Fibroblast of skin of scalp (primary cell): ENCODE measurements at regions not wholly inside any gene's neighbourhood (a gene's known extent, or its start where the extent isn't known, plus 50 kb on each side); places are given as distances from the start of the nearest gene placed in this dataset.
"Not testable (repeated sequence)": the region's sequence is repeated elsewhere in the genome, so short reads cannot be mapped to it uniquely, and the experiment has no call there.

Source experiments
- DNase-seq: peaks from one replicate; pipeline ENCODE4 v3.0.0-alpha.2; 2013

DNA sequence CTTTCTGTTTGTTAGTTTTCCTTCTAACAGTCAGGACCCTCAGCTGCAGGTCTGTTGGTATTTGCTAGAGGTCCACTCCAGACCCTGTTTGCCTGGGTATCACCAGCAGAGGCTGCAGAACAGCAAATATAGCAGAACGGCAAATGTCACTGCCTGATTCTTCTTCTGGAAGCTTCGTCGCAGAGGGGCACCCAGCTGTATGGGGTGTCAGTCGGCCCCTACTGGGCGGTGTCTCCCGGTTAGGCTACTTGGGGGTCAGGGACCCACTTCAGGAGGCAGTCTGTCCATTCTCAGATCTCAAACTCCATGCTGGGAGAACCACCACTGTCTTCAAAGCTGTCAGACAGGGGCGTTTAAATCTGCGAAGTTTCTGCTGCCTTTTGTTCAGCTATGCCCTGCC lies 448.6 kb upstream of the UBE2E3 start:
- DNase-seq = not testable (repeated sequence)

DNA sequence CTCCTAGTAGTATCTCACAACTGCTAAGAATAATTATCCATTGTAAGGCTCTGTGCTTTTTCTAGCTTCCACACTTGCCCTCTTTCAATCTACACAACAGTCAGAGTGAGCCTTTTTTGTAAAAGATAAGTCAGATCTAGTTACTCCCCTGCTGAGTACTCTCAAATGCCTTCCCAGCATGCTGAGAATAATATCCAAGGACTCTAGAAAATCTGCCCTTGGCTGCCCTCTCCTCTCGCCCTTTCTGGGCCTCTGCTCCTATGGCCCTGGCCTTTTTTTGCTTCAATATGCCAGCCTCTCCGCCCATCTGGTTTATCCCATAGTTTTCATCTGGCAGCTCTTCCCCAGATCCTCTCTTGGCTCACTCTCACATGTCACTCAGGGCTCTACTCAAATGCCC lies 455.9 kb upstream of the UBE2E3 start:
- peak; percentile 5 for DNase-seq

DNA sequence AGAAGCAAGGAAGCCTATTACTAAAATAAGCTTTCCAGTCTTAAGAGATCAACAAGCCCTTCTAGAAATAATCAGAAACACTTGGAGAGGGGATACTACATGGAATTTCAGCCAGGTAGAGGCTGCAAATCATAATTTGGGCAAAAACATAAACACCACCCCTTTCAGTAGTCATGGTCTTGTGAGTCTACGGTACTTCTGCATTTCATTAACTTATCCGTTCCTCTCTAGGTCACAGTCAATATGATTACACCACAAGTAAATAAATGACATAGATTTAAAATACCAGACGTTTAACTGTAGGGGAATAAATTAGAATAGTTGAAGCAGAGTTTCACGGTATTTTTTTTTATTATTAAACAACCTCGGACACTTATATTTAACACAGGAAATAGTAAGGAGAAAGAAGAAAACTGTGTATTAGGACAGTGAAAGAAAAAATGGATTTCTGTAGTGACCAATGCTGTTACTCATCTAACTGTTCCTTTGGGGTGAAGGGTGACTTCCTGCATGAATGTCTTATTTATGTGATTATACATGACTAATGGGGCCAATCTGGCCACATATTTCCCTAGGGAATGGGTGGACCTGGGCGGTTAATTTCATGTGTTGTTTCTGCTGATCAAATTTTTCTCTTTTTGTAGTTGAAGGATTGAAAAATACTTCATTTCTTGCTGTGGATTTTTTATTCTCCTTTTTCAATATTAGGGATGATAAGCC lies 456.6 kb upstream of the UBE2E3 start:
- peak; percentile 66 for DNase-seq

DNA sequence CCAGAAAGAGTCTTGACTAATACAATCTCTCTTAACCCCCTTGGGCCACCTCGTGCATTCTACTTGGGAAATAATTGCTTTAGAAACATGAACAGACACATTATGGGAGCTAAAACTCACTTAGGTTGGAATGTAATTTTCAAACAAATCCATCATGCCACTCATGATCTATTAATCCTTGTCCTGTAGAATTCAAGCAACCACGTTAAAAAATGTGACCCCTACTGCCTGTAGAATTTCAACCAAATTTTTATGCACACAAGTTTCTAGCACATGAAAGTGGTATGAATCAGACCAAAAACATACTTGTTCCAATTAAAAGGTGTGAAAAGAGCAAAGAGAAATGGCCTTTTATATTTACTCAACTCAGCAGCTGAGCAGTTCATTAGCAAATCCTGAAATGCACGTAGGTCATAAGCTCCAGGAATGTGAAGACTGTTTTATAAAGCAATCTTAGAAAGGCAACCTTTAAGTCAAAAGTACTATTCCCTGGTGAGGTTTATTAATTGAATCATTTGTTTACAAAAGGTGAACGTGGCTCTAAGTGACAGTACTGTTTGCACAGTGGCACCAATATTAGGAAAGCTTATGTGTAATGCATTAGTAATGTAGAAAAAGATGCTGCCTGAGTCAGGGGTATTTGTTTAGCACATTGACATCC lies 459.4 kb upstream of the UBE2E3 start:
- DNase-seq = peak; percentile 11

GRCh38 chr2:180520206-180520605 lies 460.2 kb upstream of the UBE2E3 start:
- DNase-seq = no peak

GRCh38 chr2:180519276-180519675 lies 461.1 kb upstream of the UBE2E3 start:
- DNase-seq = no peak

DNA sequence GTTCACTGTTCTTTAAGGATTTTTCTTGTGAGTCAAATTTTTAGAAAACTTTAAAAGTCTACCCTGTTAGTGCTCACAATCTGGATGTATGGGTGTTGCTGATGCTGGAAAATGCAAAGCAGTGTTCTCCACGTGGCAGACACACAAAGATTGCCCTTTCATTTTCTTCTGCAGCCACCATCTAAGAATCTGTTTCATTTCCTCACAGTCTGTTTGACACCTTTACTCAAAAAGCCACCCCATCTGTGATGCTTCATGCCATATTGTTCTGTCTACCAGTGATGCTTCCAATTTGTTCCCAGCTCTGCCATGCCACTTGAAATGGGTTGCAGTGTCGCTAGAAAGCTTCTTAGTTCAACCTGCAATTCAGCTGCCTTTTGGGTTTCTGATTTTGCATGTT lies 464.2 kb upstream of the UBE2E3 start:
- no peak for DNase-seq

GRCh38 chr2:180513389-180513788 lies 467.0 kb upstream of the UBE2E3 start:
- no peak for DNase-seq

- no peak for DNase-seq
Measured at GRCh38 chr2:180508458-180508857, 471.9 kb upstream of the UBE2E3 start.

- DNase-seq = no peak
Measured at GRCh38 chr2:180507028-180507427, 473.4 kb upstream of the UBE2E3 start.

DNA sequence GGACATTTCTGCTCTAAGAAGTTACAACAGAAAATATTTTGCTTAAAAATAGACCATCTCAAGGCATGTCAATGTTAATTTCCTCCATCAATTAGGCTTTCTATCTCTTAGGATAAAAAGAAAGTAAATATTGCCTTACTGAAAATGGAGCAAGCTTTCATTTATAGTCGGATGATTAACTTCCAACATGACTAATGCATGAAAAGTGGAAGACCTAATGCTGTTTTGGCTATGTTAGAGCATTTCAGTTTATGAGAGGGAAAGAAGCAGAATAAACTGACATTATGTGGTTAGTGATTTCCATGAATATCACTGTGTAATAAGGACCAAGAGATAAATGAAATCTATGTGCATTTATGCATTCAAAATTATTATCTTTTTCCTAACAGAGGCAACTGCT lies 475.2 kb upstream of the UBE2E3 start:
- no peak for DNase-seq

GRCh38 chr2:180497621-180498152 lies 482.7 kb upstream of the UBE2E3 start:
- no peak for DNase-seq

- no peak for DNase-seq
Measured at GRCh38 chr2:180495606-180496005, 484.8 kb upstream of the UBE2E3 start.

GRCh38 chr2:180494286-180494685 lies 486.1 kb upstream of the UBE2E3 start:
- no peak for DNase-seq

DNA sequence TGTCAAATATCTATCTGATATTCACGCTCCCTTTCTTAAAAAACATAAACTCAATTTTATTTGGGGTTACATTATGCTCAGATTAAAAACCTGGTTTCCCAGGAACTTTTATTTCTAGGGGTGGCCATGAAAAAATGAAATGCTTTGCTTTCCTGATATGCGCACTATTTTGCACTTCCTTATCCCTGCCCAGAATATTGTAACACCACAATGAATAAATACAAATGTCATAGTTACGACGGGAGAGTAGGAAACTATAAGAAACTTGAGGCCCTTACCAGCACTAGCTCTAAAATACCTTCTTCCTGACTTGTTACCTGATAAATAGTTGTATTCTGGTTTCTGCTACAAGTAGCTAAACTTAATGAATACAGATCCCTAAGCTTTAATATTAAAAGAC lies 475.6 kb upstream of the CWC22 start:
- DNase-seq = no peak

- no peak for DNase-seq
Measured at GRCh38 chr2:180481998-180482397, 474.9 kb upstream of the CWC22 start.

- no peak for DNase-seq
Measured at GRCh38 chr2:180478883-180479282, 471.8 kb upstream of the CWC22 start.

DNA sequence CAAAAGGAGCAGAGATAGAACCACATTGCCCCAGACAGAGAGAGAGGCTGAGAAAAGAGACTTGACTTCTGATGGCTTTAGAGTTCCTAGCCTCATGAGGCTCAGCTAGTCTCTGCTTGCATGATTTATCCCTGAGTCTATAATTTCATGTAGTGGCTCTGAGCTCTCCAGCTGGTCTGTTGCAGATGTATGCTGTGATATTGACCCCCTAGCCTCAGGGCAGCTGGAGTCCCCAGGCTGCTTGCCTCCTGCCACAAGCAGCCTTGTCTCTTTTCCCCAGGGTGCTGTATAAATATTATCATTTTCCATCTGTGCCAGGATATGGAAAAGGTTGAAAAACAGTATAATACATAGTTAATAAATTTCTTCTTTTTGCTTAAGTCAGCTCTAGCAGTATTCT lies 467.6 kb upstream of the CWC22 start:
- DNase-seq = no peak

GRCh38 chr2:180473456-180473855 lies 466.4 kb upstream of the CWC22 start:
- DNase-seq = no peak

DNA sequence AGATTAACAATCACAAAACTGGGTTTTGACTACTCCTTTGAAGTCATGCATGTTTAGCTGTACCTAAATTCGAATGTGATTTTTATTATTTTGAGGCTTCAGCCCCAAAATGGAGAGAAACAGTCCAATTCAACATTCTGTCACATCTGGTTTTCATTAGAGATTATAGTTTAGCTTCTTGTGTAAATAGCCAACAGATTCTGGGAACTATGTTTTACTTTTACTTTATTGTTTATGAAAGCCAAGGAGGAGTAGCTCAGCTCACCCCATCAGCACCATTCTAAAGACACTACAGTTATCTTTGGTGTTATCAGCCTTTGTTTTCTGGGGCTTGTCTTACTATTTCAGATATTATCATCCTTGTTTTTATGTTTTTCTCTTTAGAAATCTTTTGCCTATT lies 465.0 kb upstream of the CWC22 start:
- peak; percentile 30 for DNase-seq

GRCh38 chr2:180463608-180464007 lies 456.5 kb upstream of the CWC22 start:
- DNase-seq = no peak

DNA sequence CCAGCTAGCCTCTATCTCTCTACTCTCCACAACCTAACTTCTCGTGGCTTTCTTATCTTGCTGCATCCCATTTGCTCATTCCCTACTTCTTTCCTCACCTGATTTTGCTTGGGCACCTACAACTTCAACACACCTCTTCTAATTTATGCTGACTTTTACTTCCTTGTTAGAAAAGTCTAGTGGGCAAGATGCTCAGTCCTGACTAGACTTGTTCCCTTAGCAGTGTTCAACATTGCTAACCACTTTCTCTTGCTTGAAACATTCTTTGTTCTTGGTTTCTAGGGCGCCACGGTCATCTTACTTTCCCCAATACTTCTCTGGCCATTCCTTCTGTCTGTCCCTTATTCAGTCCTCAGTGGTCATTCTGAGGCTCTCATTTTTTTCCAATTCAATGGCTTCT lies 454.7 kb upstream of the CWC22 start:
- no peak for DNase-seq

DNA sequence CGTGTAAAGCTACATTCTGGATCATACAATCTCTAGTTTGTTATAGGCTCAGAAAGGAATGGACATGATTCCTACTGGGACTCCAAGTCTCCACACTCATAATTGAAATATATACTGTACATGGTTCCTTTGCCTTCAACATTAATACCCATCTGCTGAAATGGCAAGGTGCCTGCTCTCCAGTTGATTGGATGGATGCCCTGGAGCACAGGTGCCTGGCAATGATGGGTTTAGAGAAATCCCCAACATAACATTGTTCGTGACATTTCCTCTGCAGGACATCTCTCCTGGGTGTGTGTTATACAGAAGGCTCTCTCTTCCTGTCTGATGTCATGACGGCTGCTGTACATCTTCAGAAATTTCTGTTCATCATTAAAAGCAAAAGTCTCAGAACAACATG lies 449.7 kb upstream of the CWC22 start:
- DNase-seq = no peak

DNA sequence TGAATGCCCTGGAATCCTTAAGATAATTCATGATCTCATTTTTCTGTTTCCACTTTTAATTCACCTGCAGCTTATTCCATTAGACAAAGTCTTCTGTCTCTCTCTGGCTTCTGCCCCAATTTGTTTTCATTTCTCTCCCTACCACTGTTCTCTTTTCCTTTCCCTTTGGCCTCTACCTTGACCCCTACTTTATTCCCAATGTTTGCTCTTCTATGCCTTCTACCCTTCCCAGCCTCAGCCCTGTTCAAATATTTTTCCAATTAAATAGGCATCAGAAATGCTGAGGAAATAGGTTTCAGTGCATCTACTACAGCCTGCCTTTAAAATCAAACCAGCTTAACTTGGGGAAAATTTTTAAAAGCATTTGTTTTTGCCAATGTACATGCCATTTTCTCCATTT lies 443.7 kb upstream of the CWC22 start:
- no peak for DNase-seq
